K562 (cell line): ENCODE measurements at regions not wholly inside any gene's neighbourhood (a gene's known extent, or its start where the extent isn't known, plus 50 kb on each side); places are given as distances from the start of the nearest gene placed in this dataset.

Experiments used
- ATAC-seq: fragments of 200-7000 bp; cut with Tn5 transposase; 3 replicates; pipeline ENCODE4 v1.9.1; 2020; ENCODE audit warnings: moderate library complexity
- BruUV-seq: library from RNA; stranded (reverse); fragments of 400-500 nt; replicated peaks from 2 replicates; lab custom pipeline; 2021; lab: Mats Ljungman, UMichigan
- CTCF ChIA-PET: fragments of 300-600 bp; formaldehyde crosslinking; extraction: SDS; loops from one replicate; lab custom pipeline; 2021; ENCODE audit warnings: low intra/inter-chr PET ratio; lab: Yijun Ruan, JAX
- POLR2A ChIA-PET: fragments of 300-600, 350-650 bp; sonication (Branson Sonifier 250); formaldehyde crosslinking; extraction: SDS; loops from one replicate; lab custom pipeline; 2021; ENCODE audit warnings: antibody characterized with exemption, inconsistent platforms; lab: Yijun Ruan, JAX
- DNase-seq, 4 experiments: peaks; one replicate each; pipeline versions ENCODE4 v3.0.0 to v3.0.0-alpha.2; 2011 to 2018; ENCODE audit warnings: low spot score in 3 of 4, mixed read lengths in 3 of 4; ENCODE audit errors: extremely low read depth in 1 of 4
- FAIRE-seq: peaks from 2 replicates; lab custom pipeline; 2011; peaks lifted over from hg19 to GRCh38; lab: Jason Lieb, UNC
- H2AFZ ChIP-seq: 2 replicates; pipeline ENCODE4 v1.6.0; 2011; ENCODE audit warnings: low read depth, low read length, control low read depth, inconsistent platforms
- H3K27ac ChIP-seq: fragments of 200-600 bp; 3 replicates; pipeline ENCODE4 v1.8.0; 2011; ENCODE audit warnings: low read depth, mild to moderate bottlenecking, control low read depth, inconsistent platforms, low read length, moderate library complexity, mixed read lengths; ENCODE audit errors: extremely low read depth
- H3K27me3 ChIP-seq, 2 experiments: fragments of 300-600 bp in 1 of 2; 2 replicates in 1 of 2; 3 replicates in 1 of 2; pipeline versions ENCODE4 v1.6.0 to v1.8.0; 2011; ENCODE audit warnings: inconsistent platforms in 2 of 2, low read length in 2 of 2, mild to moderate bottlenecking in 1 of 2, mixed read lengths in 1 of 2, moderate library complexity in 1 of 2; ENCODE audit not compliant: control insufficient read depth in 2 of 2, insufficient read depth in 2 of 2
- H3K36me3 ChIP-seq: fragments of 300-600 bp; 3 replicates; pipeline ENCODE4 v1.8.0; 2011; ENCODE audit warnings: mild to moderate bottlenecking, low read length, inconsistent platforms; ENCODE audit not compliant: control insufficient read depth, insufficient read depth
- H3K4me1 ChIP-seq, 2 experiments: fragments of 200-600 bp in 1 of 2; replicated peaks in 1 of 2; 2 replicates in 1 of 2; 3 replicates in 1 of 2; pipeline versions ENCODE4 v1.5.1 to v1.8.0; 2011; ENCODE audit warnings: inconsistent platforms in 2 of 2, low read length in 2 of 2, mild to moderate bottlenecking in 1 of 2, mixed read lengths in 1 of 2, moderate library complexity in 1 of 2; ENCODE audit not compliant: control insufficient read depth in 2 of 2, insufficient read depth in 2 of 2
- H3K4me2 ChIP-seq: 2 replicates; pipeline ENCODE4 v1.6.1; 2011; ENCODE audit warnings: low read length, control low read depth, inconsistent platforms, mixed read lengths; ENCODE audit not compliant: insufficient read depth
- H3K4me3 ChIP-seq: fragments of 200-600 bp; sonication (generic), shearing (Covaris generic); 2 replicates; pipeline ENCODE4 v1.5.1; 2016; ENCODE audit warnings: control low read depth, inconsistent platforms
- H3K79me2 ChIP-seq: fragments of 200-600 bp; 3 replicates; pipeline ENCODE4 v1.8.0; 2011; ENCODE audit warnings: low read length, inconsistent platforms; ENCODE audit not compliant: control insufficient read depth, insufficient read depth
- H3K9ac ChIP-seq, 2 experiments: 2 replicates each; pipeline versions ENCODE4 v1.6.0 to v1.6.1; 2011; ENCODE audit warnings: low read depth in 2 of 2, low read length in 2 of 2, control low read depth in 1 of 2, inconsistent platforms in 1 of 2, mild to moderate bottlenecking in 1 of 2, mixed read lengths in 1 of 2; ENCODE audit not compliant: insufficient read depth in 1 of 2
- H3K9me1 ChIP-seq: one replicate; pipeline ENCODE4 v1.6.0; 2011; ENCODE audit warnings: inconsistent platforms, mild to moderate bottlenecking, low read length, moderate library complexity; ENCODE audit not compliant: control insufficient read depth, insufficient read depth
- H3K9me3 ChIP-seq: replicated peaks from 2 replicates; pipeline ENCODE4 v1.5.1; 2011; ENCODE audit warnings: low read depth, low read length, inconsistent platforms; ENCODE audit not compliant: control insufficient read depth, insufficient read depth
- H4K20me1 ChIP-seq: replicated peaks from 2 replicates; pipeline ENCODE4 v1.6.1; 2011; ENCODE audit warnings: low read length, inconsistent platforms, mixed read lengths; ENCODE audit not compliant: control insufficient read depth, insufficient read depth
- CTBP1 ChIP-seq: fragments of 450-650 bp; IDR thresholded peaks from 2 replicates; pipeline ENCODE4 v1.6.1; 2016; ENCODE audit warnings: borderline replicate concordance
- E2F5 ChIP-seq: sonication (generic); formaldehyde crosslinking; IDR thresholded peaks from 2 replicates; pipeline ENCODE4 v1.8.0; 2022; ENCODE audit warnings: mild to moderate bottlenecking, missing genetic modification reagents
- ELF1 ChIP-seq: fragments of 200-800 bp; sonication (Bioruptor generic); IDR thresholded peaks from 2 replicates; pipeline ENCODE4 v1.6.1; 2016; ENCODE audit warnings: missing genetic modification characterization, missing compliant biosample characterization
- EP400 ChIP-seq: fragments of 450-650 bp; IDR thresholded peaks from 2 replicates; pipeline ENCODE4 v1.6.1; 2017; ENCODE audit warnings: antibody characterized with exemption, mild to moderate bottlenecking, moderate library complexity
- FOXJ2 ChIP-seq: fragments of 200-800 bp; sonication (Bioruptor generic); IDR thresholded peaks from 2 replicates; pipeline ENCODE4 v1.6.1; 2016; ENCODE audit warnings: missing genetic modification characterization, missing compliant biosample characterization
- MYNN ChIP-seq, 2 experiments: sonication (generic); formaldehyde crosslinking in 1 of 2; IDR thresholded peaks; 2 replicates each; pipeline versions ENCODE4 v1.5.0 to v1.6.1; 2016 to 2020; ENCODE audit warnings: antibody characterized with exemption in 1 of 2, missing genetic modification reagents in 1 of 2
- REST ChIP-seq, 2 experiments: fragments of 450-650 bp; formaldehyde crosslinking in 1 of 2; IDR thresholded peaks; 2 replicates each; pipeline versions ENCODE4 v1.4.0 to v1.6.1; 2014 to 2020; ENCODE audit warnings: mild to moderate bottlenecking in 2 of 2, borderline replicate concordance in 1 of 2, low read depth in 1 of 2
- TRIM24 ChIP-seq, 2 experiments: fragments of 450-650 bp; IDR thresholded peaks; 2 replicates each; pipeline ENCODE4 v1.6.1; 2016
- VEZF1 ChIP-seq: fragments of 200-800 bp; sonication (Bioruptor generic); IDR thresholded peaks from 2 replicates; pipeline ENCODE4 v1.6.1; 2017; ENCODE audit warnings: missing genetic modification characterization, missing compliant biosample characterization
- WGBS: fragments of 100-300 bp; shearing (Covaris generic); methylation state at CpG from one replicate; pipeline ENCODE4 v1.1.6; 2016; ENCODE audit warnings: low coverage, mixed read lengths; ENCODE audit not compliant: insufficient coverage; ENCODE audit errors: missing lambda C conversion rate; 5-methylcytosine and 5-hydroxymethylcytosine counted together
- in situ Hi-C: fragments of 300-500 bp; cut with MboI; formaldehyde crosslinking; loops from 4 replicates; pipeline ENCODE4 v1.15.0; 2018; ENCODE audit warnings: inconsistent platforms, mixed read lengths
- intact Hi-C: fragments of 100-400 bp; cut with micrococcal nuclease; formaldehyde crosslinking; loops from 2 replicates; pipeline ENCODE4 v1.14.2; 2022

GRCh38 chr16:55944377-55944802 is 69.2 kb upstream of the CES5A start:
- H3K4me1 ChIP-seq, result no peaks in the 10 kb centered on the region; a peak in 1 of 5 replicates
- FAIRE-seq (peak; percentile 60), ATAC-seq (peak; percentile 94), DNase-seq (peak; percentile 64 to 69 (median 66))
- H3K4me2 ChIP-seq, result no peak overlapping the region
- no peak overlapping the region for H3K9ac ChIP-seq
- 0 out of 2 replicates have a peak, but pooled peaks cover 3% of the 10 kb centered on the region for H4K20me1 ChIP-seq
- CTCF ChIA-PET, result interaction anchor here (0.6 to 1.5 kb wide), 2 partner anchors 373 to 374 kb away, joined by 3 to 5 read pairs; no protein-coding TSS in a partner anchor
- H3K9me1 ChIP-seq, result no peaks in the 10 kb centered on the region
- H3K4me3 ChIP-seq, result no peak overlapping the region
- H2AFZ ChIP-seq, result no peak overlapping the region
- no peaks in the 10 kb centered on the region for H3K36me3 ChIP-seq
- BruUV-seq, result no TSS peak
- in situ Hi-C loops, result no loop called here
- intact Hi-C loops, result loop anchor here (2.0 to 10.0 kb wide), 2 partner anchors 374 to 480 kb away; no protein-coding TSS in a partner anchor
- 35% methylated on average over 8 of the region's 8 CpGs for WGBS
- H3K27me3 ChIP-seq, result no peaks in the 10 kb centered on the region
- no peaks in the 10 kb centered on the region for H3K9me3 ChIP-seq
- POLR2A ChIA-PET, result interaction anchor here (0.7 kb wide), 1 partner anchor 450 kb away, joined by 3 read pairs; no protein-coding TSS in a partner anchor
- no peak overlapping the region for H3K27ac ChIP-seq
- H3K79me2 ChIP-seq, result no peaks in the 10 kb centered on the region
- TF ChIP-seq VEZF1 (0 out of 2 replicates have a peak, but pooled peaks have one; percentile 11), FOXJ2 (tag) (no peak), REST (IDR thresholded peaks at IDR 0.05; ENCODE audit: borderline replicate concordance) (peak; percentile 78; the same call in 1 of the 2 replicates), REST (CRISPR knock-in tag; IDR thresholded peaks at IDR 0.05; ENCODE audit: low read depth) (no peak), ELF1 (tag) (no peak), EP400 (no peak), TRIM24 (IDR thresholded peaks at IDR 0.05) (no peak), E2F5 (no peak), MYNN (IDR thresholded peaks at IDR 0.05) (no peak), MYNN (CRISPR knock-in tag; IDR thresholded peaks at IDR 0.05) (no peak), CTBP1 (0 out of 2 replicates have a peak, but pooled peaks have one; percentile 49)
